HUES48 (cell line): ENCODE measurements at regions not wholly inside any gene's neighbourhood (a gene's known extent, or its start where the extent isn't known, plus 50 kb on each side); places are given as distances from the start of the nearest gene placed in this dataset.
"Not testable (repeated sequence)": the region's sequence is repeated elsewhere in the genome, so short reads cannot be mapped to it uniquely, and the experiment has no call there.

Source experiments
- H3K27ac ChIP-seq: one replicate; pipeline ENCODE4 v1.7.0; 2013; ENCODE audit warnings: low read depth, low read length, inconsistent platforms
- H3K27me3 ChIP-seq: 2 replicates; pipeline ENCODE4 v1.6.1; 2013; ENCODE audit warnings: mild to moderate bottlenecking, low read length; ENCODE audit not compliant: control insufficient read depth, insufficient read depth
- H3K36me3 ChIP-seq: 2 replicates; pipeline ENCODE4 v1.6.1; 2013; ENCODE audit warnings: low read length; ENCODE audit not compliant: control insufficient read depth, insufficient read depth
- H3K4me1 ChIP-seq: 2 replicates; pipeline ENCODE4 v1.6.1; 2013; ENCODE audit warnings: mild to moderate bottlenecking, low read length; ENCODE audit not compliant: control insufficient read depth, insufficient read depth
- H3K4me3 ChIP-seq: 2 replicates; pipeline ENCODE4 v1.5.1; 2013; ENCODE audit warnings: mild to moderate bottlenecking, low read depth, low read length
- H3K9ac ChIP-seq: 2 replicates; pipeline ENCODE4 v1.6.1; 2013; ENCODE audit warnings: mild to moderate bottlenecking, low read depth, low read length, moderate library complexity
- H3K9me3 ChIP-seq: 2 replicates; pipeline ENCODE4 v1.6.1; 2013; ENCODE audit warnings: low read length; ENCODE audit not compliant: control insufficient read depth, insufficient read depth

GRCh38 chr3:35448681-35449080 lies 190.6 kb upstream of the ARPP21 start:
- Histone ChIP-seq H3K4me1 (no peaks in the 10 kb centered on the region), H3K36me3 (no peaks in the 10 kb centered on the region), H3K27ac (no peak overlapping the region), H3K9ac (no peak overlapping the region), H3K27me3 (no peaks in the 10 kb centered on the region), H3K9me3 (peaks cover 6% of the 10 kb centered on the region; the same call in 1 of the 2 replicates), H3K4me3 (no peak overlapping the region)

- not testable (repeated sequence) for H3K27me3 ChIP-seq, H3K4me3 ChIP-seq, H3K4me1 ChIP-seq, H3K27ac ChIP-seq, H3K9ac ChIP-seq, H3K36me3 ChIP-seq
- H3K9me3 ChIP-seq = peaks cover 16% of the 10 kb centered on the region
Observed at GRCh38 chr3:35454819-35455218, 184.5 kb upstream of the ARPP21 start.

GRCh38 chr3:35473956-35474355 lies 165.4 kb upstream of the ARPP21 start:
- H3K4me1 ChIP-seq = no peaks in the 10 kb centered on the region
- no peaks in the 10 kb centered on the region for H3K36me3 ChIP-seq
- H3K4me3 ChIP-seq = no peak overlapping the region
- H3K27me3 ChIP-seq = no peaks in the 10 kb centered on the region
- no peak overlapping the region for H3K9ac ChIP-seq
- H3K9me3 ChIP-seq = no peaks in the 10 kb centered on the region
- H3K27ac ChIP-seq = no peak overlapping the region

GRCh38 chr3:35482566-35482965 lies 156.8 kb upstream of the ARPP21 start:
- not testable (repeated sequence) for H3K27me3 ChIP-seq, H3K27ac ChIP-seq

GRCh38 chr3:35483131-35483530 lies 156.2 kb upstream of the ARPP21 start:
- Histone ChIP-seq H3K36me3 (no peaks in the 10 kb centered on the region), H3K4me1 (peaks cover 13% of the 10 kb centered on the region; the same call in 1 of the 2 replicates), H3K9me3 (no peaks in the 10 kb centered on the region), H3K27me3 (no peaks in the 10 kb centered on the region), H3K9ac (no peak overlapping the region), H3K27ac (no peak overlapping the region), H3K4me3 (no peak overlapping the region)

More at GRCh38 chr3:35482566-35482965, 156.8 kb upstream of the ARPP21 start:
- not testable (repeated sequence) for H3K9me3 ChIP-seq, H3K9ac ChIP-seq, H3K36me3 ChIP-seq, H3K4me3 ChIP-seq
- peaks cover 13% of the 10 kb centered on the region; the same call in 1 of the 2 replicates for H3K4me1 ChIP-seq

GRCh38 chr3:35484929-35485530 lies 154.3 kb upstream of the ARPP21 start:
- no peak overlapping the region for H3K4me3 ChIP-seq
- H3K4me1 ChIP-seq = peaks cover 13% of the 10 kb centered on the region; the same call in 1 of the 2 replicates
- H3K36me3 ChIP-seq = no peaks in the 10 kb centered on the region
- no peak overlapping the region for H3K9ac ChIP-seq
- H3K27me3 ChIP-seq = no peaks in the 10 kb centered on the region
- no peak overlapping the region for H3K27ac ChIP-seq
- H3K9me3 ChIP-seq = no peaks in the 10 kb centered on the region

GRCh38 chr3:35486295-35486694 lies 153.0 kb upstream of the ARPP21 start:
- H3K4me3 ChIP-seq = no peak overlapping the region

GRCh38 chr3:35487376-35487775 lies 151.9 kb upstream of the ARPP21 start:
- no peak overlapping the region for H3K4me3 ChIP-seq

More at GRCh38 chr3:35486295-35486694, 153.0 kb upstream of the ARPP21 start:
- Histone ChIP-seq H3K4me1 (peaks cover 13% of the 10 kb centered on the region; the same call in 1 of the 2 replicates), H3K36me3 (no peaks in the 10 kb centered on the region), H3K27ac (no peak overlapping the region), H3K9ac (no peak overlapping the region), H3K9me3 (no peaks in the 10 kb centered on the region), H3K27me3 (no peaks in the 10 kb centered on the region)

GRCh38 chr3:35488526-35488925 lies 150.8 kb upstream of the ARPP21 start:
- Histone ChIP-seq H3K27me3 (no peaks in the 10 kb centered on the region), H3K4me3 (no peak overlapping the region), H3K4me1 (peaks cover 3% of the 10 kb centered on the region; the same call in 1 of the 2 replicates), H3K9ac (no peak overlapping the region), H3K27ac (no peak overlapping the region), H3K9me3 (no peaks in the 10 kb centered on the region), H3K36me3 (no peaks in the 10 kb centered on the region)

More at GRCh38 chr3:35487376-35487775, 151.9 kb upstream of the ARPP21 start:
- no peaks in the 10 kb centered on the region for H3K9me3 ChIP-seq
- H3K27ac ChIP-seq = no peak overlapping the region
- peaks cover 10% of the 10 kb centered on the region; the same call in 1 of the 2 replicates for H3K4me1 ChIP-seq
- no peaks in the 10 kb centered on the region for H3K27me3 ChIP-seq
- H3K9ac ChIP-seq = no peak overlapping the region
- no peaks in the 10 kb centered on the region for H3K36me3 ChIP-seq

- H3K27ac ChIP-seq = no peak overlapping the region
- H3K4me1 ChIP-seq = no peaks in the 10 kb centered on the region
- H3K9me3 ChIP-seq = no peaks in the 10 kb centered on the region
- no peaks in the 10 kb centered on the region for H3K36me3 ChIP-seq
- H3K4me3 ChIP-seq = no peak overlapping the region
- H3K9ac ChIP-seq = no peak overlapping the region
- no peaks in the 10 kb centered on the region for H3K27me3 ChIP-seq
Observed at GRCh38 chr3:35492841-35493240, 146.5 kb upstream of the ARPP21 start.

GRCh38 chr3:35498506-35499210 lies 140.7 kb upstream of the ARPP21 start:
- Histone ChIP-seq H3K4me1 (no peaks in the 10 kb centered on the region), H3K36me3 (no peaks in the 10 kb centered on the region), H3K27ac (no peak overlapping the region)

More at GRCh38 chr3:35498506-35499210, 140.7 kb upstream of the ARPP21 start:
- Histone ChIP-seq H3K9me3 (no peaks in the 10 kb centered on the region), H3K27me3 (no peaks in the 10 kb centered on the region), H3K4me3 (no peak overlapping the region), H3K9ac (no peak overlapping the region)
